Epithelial cell of esophagus (primary cell): ENCODE measurements at regions not wholly inside any gene's neighbourhood (a gene's known extent, or its start where the extent isn't known, plus 50 kb on each side); places are given as distances from the start of the nearest gene placed in this dataset.

Source experiments
- DNase-seq: peaks from one replicate; pipeline ENCODE4 v3.0.0; 2010; ENCODE audit warnings: low read depth
- H3K4me3 ChIP-seq: 2 replicates; pipeline ENCODE4 v1.5.1; 2011; ENCODE audit warnings: mild to moderate bottlenecking, low read length, control low read depth
- CTCF ChIP-seq: IDR thresholded peaks from 2 replicates; pipeline ENCODE4 v1.5.1; 2011; ENCODE audit warnings: low read depth, mild to moderate bottlenecking, low read length, control low read depth, inconsistent platforms; ENCODE audit not compliant: insufficient read depth; ENCODE audit errors: missing control alignments

DNA sequence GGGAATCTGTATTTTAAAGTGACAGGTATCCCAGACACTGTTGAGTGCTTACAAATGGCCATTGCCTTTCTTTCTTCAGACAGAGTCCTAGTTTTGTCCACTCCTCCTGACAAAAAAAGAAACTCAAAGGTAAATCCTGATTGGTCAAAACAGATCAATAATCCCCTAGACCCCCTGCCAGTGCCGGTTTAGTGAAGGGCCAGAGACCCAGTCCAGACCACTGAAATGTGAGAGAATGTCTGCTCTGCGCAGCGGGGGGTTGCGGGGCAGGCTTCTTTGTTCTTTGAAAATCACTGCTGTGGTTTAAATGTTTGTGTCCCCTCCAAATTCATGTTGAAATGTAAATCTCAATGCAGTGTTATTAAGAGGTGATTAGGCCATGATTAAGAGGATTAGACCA is 177.7 kb upstream of the GPR26 start:
- DNase-seq = no peak
- TF ChIP-seq CTCF = no peak
- no peak overlapping the region for H3K4me3 ChIP-seq

DNA sequence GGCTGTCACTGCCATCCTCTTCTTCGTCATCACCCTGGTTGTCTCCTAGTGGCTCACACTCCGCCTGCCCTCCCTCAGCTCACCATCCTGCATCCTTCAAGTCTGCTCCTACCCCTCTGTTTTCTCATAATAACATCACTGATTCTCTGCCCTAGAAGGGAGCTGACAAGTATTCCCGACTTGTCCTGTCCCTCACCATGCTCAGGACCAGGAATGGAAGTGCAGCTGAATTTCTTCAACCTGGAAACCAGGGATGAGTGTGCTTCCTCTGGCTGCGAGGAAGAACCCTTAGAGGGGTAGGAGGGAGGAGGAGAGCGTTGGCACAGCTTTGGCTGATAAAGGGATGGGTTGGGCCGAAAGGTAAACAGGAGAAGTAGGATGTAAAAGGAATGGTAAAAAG is 174.8 kb upstream of the GPR26 start:
- H3K4me3 ChIP-seq = no peak overlapping the region
- TF ChIP-seq CTCF = no peak
- DNase-seq = no peak

GRCh38 chr10:123492016-123492415 is 174.1 kb upstream of the GPR26 start:
- no peak for DNase-seq
- TF ChIP-seq CTCF = no peak
- H3K4me3 ChIP-seq = no peak overlapping the region

DNA sequence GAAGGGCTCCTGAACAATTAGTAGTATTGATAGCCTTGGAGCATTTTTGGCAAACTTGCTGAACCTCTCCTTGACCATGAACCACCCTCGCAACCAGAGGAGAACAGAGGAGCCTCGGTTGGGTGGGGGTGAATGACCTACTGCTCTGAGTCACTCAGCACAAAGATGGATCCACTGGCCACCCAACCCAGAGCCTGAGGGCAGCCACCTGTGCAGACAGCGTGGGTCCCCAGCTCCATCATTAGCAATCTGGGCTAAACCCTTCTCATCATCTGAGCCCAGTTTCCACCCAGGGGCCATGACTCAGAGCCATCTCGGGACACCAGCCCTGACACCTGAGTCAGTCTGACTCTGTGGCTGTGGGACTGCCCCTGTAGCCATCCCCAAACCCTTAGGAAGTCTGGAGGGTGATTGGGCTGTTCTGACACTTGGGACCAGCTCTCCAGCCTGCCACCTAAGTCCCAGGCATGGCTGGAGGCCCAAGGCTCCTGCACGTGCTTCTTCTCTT is 171.8 kb upstream of the GPR26 start:
- DNase-seq = no peak
- no peak for TF ChIP-seq CTCF
- no peak overlapping the region for H3K4me3 ChIP-seq

DNA sequence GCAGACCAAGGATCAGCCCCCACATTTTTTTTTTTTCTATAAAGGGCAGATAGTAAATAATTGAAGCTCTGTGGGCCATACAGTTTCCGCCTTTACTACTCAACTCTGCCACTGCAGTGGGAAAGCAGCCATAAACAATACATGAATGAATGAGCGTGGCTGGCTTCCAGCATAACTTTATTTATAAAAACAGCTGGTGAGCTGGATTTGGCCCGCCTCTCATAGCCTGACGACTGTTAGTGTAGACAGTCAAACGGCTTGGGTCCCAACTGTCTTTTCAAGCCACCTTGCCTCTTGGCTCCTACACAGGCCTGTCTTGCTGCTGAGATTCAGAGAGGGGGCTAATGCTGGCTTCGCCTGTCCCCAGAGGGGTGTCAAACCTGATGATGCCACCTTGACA is 169.8 kb upstream of the GPR26 start:
- no peak for DNase-seq
- no peak overlapping the region for H3K4me3 ChIP-seq
- TF ChIP-seq CTCF = no peak

GRCh38 chr10:123496996-123497660 is 169.0 kb upstream of the GPR26 start:
- no peak for DNase-seq
- no peak for TF ChIP-seq CTCF
- H3K4me3 ChIP-seq = no peak overlapping the region

DNA sequence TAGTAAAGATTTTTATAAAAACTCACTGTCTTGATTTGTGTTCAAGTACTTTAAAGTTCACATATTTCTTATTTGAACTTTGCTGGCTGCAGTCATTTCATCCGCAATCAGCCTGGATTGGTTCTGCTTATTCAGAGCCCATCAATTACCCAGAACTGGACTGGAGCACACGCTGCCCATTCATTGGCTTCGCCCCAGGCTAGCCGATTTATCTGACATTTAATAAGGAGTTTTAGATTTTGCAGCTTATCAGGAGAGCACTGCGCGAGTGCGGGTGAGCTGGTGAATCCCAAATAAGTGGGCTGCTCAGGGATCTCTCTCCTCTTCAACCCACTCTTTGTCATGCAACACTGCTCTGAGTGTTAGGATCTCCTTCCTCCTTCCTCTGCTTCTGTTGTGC is 166.0 kb upstream of the GPR26 start:
- no peak for TF ChIP-seq CTCF
- no peak overlapping the region for H3K4me3 ChIP-seq
- DNase-seq = no peak
